BJ (cell line): ENCODE measurements at regions not wholly inside any gene's neighbourhood (a gene's known extent, or its start where the extent isn't known, plus 50 kb on each side); places are given as distances from the start of the nearest gene placed in this dataset.

Source experiments
- CTCF ChIA-PET: fragments of 350-600 bp; formaldehyde crosslinking; extraction: SDS; loops from one replicate; lab custom pipeline; 2021; ENCODE audit warnings: antibody characterized with exemption, inconsistent platforms; lab: Yijun Ruan, JAX
- POLR2A ChIA-PET: fragments of 300-600 bp; sonication (Branson Sonifier 250); formaldehyde crosslinking; extraction: SDS; loops from one replicate; lab custom pipeline; 2021; ENCODE audit warnings: antibody characterized with exemption; lab: Charles Lee
- DNase-seq: peaks from one replicate; pipeline ENCODE4 v3.0.0-alpha.2; 2011; ENCODE audit warnings: low read depth
- H3K27me3 ChIP-seq: 2 replicates; pipeline ENCODE4 v1.6.0; 2011; ENCODE audit warnings: low read length; ENCODE audit not compliant: control insufficient read depth, insufficient read depth
- H3K36me3 ChIP-seq: 2 replicates; pipeline ENCODE4 v1.5.1; 2011; ENCODE audit warnings: low read length; ENCODE audit not compliant: control insufficient read depth, insufficient read depth
- H3K4me3 ChIP-seq: 2 replicates; pipeline ENCODE4 v1.5.1; 2011; ENCODE audit warnings: low read depth, mild to moderate bottlenecking, control low read depth, low read length
- TF ChIP-seq, protein P1 (sequence below): IDR thresholded peaks from 2 replicates; pipeline ENCODE4 v1.5.1; 2011; ENCODE audit warnings: low read depth, mild to moderate bottlenecking, control low read depth, inconsistent platforms, low read length, moderate library complexity; ENCODE audit not compliant: insufficient read depth

DNA sequence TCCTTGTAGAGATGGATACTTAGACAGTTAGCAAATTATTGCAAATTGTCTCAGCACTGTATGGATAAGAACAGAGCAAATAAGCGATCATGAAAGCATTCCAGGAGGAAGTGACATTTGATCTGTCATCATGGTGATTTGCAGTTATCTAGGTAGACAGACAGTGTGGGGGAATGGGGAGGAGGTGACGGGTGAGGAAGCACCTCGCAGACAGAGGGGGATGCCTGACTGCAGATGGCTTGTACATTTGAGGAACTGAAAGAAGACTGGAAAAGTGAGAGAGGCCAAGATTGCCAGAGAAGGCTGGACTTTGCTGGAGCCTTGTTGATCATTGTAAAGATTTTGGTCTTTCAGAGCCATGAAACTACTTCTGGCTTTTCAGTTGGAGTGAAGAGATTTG lies 318.2 kb upstream of the CELF2 start:
- Histone ChIP-seq H3K36me3 (no peaks in the 10 kb centered on the region), H3K4me3 (no peak overlapping the region), H3K27me3 (no peaks in the 10 kb centered on the region)
- TF ChIP-seq, protein P1, sequence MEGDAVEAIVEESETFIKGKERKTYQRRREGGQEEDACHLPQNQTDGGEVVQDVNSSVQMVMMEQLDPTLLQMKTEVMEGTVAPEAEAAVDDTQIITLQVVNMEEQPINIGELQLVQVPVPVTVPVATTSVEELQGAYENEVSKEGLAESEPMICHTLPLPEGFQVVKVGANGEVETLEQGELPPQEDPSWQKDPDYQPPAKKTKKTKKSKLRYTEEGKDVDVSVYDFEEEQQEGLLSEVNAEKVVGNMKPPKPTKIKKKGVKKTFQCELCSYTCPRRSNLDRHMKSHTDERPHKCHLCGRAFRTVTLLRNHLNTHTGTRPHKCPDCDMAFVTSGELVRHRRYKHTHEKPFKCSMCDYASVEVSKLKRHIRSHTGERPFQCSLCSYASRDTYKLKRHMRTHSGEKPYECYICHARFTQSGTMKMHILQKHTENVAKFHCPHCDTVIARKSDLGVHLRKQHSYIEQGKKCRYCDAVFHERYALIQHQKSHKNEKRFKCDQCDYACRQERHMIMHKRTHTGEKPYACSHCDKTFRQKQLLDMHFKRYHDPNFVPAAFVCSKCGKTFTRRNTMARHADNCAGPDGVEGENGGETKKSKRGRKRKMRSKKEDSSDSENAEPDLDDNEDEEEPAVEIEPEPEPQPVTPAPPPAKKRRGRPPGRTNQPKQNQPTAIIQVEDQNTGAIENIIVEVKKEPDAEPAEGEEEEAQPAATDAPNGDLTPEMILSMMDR = no peak
- CTCF ChIA-PET = no interaction called here
- DNase-seq = no peak
- POLR2A ChIA-PET = no interaction called here

DNA sequence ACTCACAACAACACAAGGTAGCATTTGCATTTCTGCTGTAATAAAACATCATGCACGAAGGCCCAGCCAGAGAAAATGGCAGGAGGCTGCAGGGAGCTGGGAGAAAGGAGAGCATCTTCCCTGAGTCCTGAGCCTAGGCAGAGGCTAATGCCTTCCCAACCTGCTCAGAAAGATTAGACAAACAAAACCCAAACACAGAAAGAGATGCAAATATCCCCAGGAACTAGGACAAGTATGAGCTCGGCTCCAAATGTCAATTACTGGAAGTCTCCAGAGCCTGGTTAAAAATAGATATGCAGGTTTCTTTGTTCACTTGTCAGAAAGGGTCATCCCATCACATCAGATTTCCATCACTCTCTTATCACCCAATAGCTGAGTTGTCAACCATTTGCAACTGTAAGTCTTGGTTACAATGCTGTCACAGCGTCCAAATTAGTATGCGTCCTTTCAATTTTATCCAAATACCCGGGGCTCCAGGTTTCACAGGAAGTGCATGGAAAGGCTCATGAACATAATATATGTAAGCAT lies 316.5 kb upstream of the CELF2 start:
- Histone ChIP-seq H3K4me3 (no peak overlapping the region), H3K27me3 (no peaks in the 10 kb centered on the region), H3K36me3 (no peaks in the 10 kb centered on the region)
- CTCF ChIA-PET = no interaction called here
- DNase-seq = no peak
- TF ChIP-seq, protein P1 = no peak
- POLR2A ChIA-PET = no interaction called here

DNA sequence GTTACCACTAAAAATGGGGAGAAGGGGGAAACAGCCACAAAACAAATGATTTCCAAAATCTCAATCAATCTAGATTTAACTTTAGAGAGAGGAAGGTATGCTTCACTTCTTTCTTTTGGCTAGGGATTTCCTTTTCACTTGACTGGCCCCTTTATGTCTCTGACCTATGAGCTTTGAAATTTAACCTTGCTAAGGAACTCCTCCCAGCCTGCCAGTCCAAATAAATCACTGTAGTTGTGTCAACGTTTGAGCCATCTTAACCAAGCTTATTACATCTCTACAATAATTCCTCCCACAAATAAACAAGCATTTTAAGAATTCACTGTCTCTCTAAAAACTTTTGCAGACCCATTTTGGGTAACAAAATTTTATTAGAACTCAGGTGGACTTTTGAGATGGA lies 315.5 kb upstream of the CELF2 start:
- TF ChIP-seq, protein P1 = no peak
- POLR2A ChIA-PET = no interaction called here

DNA sequence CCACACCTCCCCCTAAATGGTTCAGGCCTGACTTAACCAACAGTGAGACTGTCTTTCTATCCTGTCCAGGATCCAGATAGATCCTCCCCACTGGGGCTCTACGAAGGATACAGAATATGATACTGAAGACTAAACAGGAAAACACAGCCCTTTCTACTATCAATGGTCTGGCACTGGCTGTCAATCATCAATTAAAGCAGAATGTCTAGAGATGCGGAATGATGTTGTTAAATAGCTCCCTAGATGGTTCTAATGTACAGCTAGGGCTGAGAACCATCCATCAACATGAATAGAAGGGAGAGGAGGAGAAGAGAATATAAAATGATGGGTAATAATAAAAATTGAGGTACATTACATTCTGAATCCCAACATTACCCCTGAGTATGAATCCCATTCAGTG lies 314.3 kb upstream of the CELF2 start:
- POLR2A ChIA-PET = no interaction called here
- CTCF ChIA-PET = interaction anchor here (1.0 kb wide), 1 partner anchor 22 kb away, joined by 4 read pairs; no protein-coding TSS in a partner anchor
- no peaks in the 10 kb centered on the region for H3K36me3 ChIP-seq

More for the DNA sequence above, 315.5 kb upstream of the CELF2 start:
- CTCF ChIA-PET = no interaction called here
- no peak for DNase-seq
- H3K4me3 ChIP-seq = no peak overlapping the region
- no peaks in the 10 kb centered on the region for H3K36me3 ChIP-seq
- H3K27me3 ChIP-seq = no peaks in the 10 kb centered on the region

DNA sequence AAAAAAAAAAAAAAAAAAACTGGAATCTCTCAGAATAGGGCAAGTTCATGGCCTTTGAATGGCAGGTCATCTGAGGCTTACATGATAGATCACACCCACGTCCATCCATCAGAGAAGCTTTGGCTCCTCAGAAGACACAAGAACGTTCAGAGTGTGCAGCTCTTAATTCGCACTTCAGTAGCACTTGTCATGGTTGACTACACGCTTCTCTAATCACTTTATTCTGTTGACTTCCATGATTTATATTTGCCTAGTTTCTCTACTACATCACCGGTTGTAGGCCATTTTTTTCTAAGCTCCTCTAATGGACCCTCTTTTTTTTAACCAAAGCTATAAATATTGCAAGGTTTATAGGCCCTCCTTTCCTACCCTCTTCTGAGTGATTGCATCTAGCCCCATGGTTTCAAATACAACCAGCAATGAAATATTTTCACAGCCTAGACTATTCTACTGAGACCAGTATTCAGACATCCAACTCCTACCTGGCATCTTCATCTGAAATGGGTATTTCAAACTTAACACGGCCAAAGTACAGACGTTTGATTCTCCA lies 305.4 kb upstream of the CELF2 start:
- no peaks in the 10 kb centered on the region for H3K27me3 ChIP-seq
- ChIA-PET POLR2A (no interaction called here), CTCF (no interaction called here)
- no peaks in the 10 kb centered on the region for H3K36me3 ChIP-seq
- TF ChIP-seq, protein P1 = no peak
- no peak overlapping the region for H3K4me3 ChIP-seq
- DNase-seq = no peak

More for the DNA sequence above, 314.3 kb upstream of the CELF2 start:
- Histone ChIP-seq H3K4me3 (no peak overlapping the region), H3K27me3 (no peaks in the 10 kb centered on the region)
- TF ChIP-seq, protein P1 = no peak
- DNase-seq = no peak
